Thyroid gland (tissue), 4 donors: ENCODE measurements at regions not wholly inside any gene's neighbourhood (a gene's known extent, or its start where the extent isn't known, plus 50 kb on each side); places are given as distances from the start of the nearest gene placed in this dataset.

Source experiments
- POLR2A ChIP-seq, 2 donors: fragments of 450-650 bp; IDR thresholded peaks; one replicate each; pipeline ENCODE4 v1.6.1; 2017; ENCODE audit warnings: antibody characterized with exemption in 2 of 2, mild to moderate bottlenecking in 2 of 2, moderate library complexity in 1 of 2
- TF ChIP-seq, protein P1 (sequence below), 6 experiments: fragments of 200-600 bp in 3 of 6; fragments of 450-650 bp in 3 of 6; sonication (generic) in 3 of 6; IDR thresholded peaks; one replicate each; pipeline ENCODE4 v1.5.1; 2016 to 2019; ENCODE audit warnings: antibody characterized with exemption in 6 of 6, mild to moderate bottlenecking in 2 of 6, inconsistent platforms in 1 of 6, moderate library complexity in 1 of 6

- TF ChIP-seq, protein P1, sequence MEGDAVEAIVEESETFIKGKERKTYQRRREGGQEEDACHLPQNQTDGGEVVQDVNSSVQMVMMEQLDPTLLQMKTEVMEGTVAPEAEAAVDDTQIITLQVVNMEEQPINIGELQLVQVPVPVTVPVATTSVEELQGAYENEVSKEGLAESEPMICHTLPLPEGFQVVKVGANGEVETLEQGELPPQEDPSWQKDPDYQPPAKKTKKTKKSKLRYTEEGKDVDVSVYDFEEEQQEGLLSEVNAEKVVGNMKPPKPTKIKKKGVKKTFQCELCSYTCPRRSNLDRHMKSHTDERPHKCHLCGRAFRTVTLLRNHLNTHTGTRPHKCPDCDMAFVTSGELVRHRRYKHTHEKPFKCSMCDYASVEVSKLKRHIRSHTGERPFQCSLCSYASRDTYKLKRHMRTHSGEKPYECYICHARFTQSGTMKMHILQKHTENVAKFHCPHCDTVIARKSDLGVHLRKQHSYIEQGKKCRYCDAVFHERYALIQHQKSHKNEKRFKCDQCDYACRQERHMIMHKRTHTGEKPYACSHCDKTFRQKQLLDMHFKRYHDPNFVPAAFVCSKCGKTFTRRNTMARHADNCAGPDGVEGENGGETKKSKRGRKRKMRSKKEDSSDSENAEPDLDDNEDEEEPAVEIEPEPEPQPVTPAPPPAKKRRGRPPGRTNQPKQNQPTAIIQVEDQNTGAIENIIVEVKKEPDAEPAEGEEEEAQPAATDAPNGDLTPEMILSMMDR (IDR thresholded peaks at IDR 0.05) = no peak
- TF ChIP-seq POLR2A (IDR thresholded peaks at IDR 0.05) = no peak
Observed at GRCh38 chr2:57843158-57843557, 203.4 kb upstream of the VRK2 start.
